HL-60 (cell line): ENCODE measurements at regions not wholly inside any gene's neighbourhood (a gene's known extent, or its start where the extent isn't known, plus 50 kb on each side); places are given as distances from the start of the nearest gene placed in this dataset.

Source experiments
- DNase-seq, 2 experiments: peaks; one replicate each; pipeline ENCODE4 v3.0.0-alpha.2; 2010 to 2020; ENCODE audit warnings: low read depth in 1 of 2, low spot score in 1 of 2
- H3K27ac ChIP-seq: fragments of 250-450 bp; sonication (Bioruptor Pico); replicated peaks from 2 replicates; pipeline ENCODE4 v1.5.1; 2020; ENCODE audit warnings: mild to moderate bottlenecking, moderate library complexity
- H3K27me3 ChIP-seq: fragments of 250-450 bp; sonication (Bioruptor Pico); 2 replicates; pipeline ENCODE4 v1.5.1; 2021; ENCODE audit warnings: mild to moderate bottlenecking, moderate library complexity; ENCODE audit not compliant: insufficient read depth, poor library complexity, severe bottlenecking
- H3K4me3 ChIP-seq: replicated peaks from 2 replicates; pipeline ENCODE4 v1.5.1; 2011; ENCODE audit warnings: mild to moderate bottlenecking, control low read depth, low read length; ENCODE audit not compliant: insufficient read depth
- CTCF ChIP-seq: IDR thresholded peaks from one replicate; pipeline ENCODE4 v1.5.1; 2011; ENCODE audit warnings: low read length, control low read depth, inconsistent platforms; ENCODE audit not compliant: insufficient read depth
- GABPA ChIP-seq: IDR thresholded peaks from 2 replicates; pipeline ENCODE4 v1.6.1; 2012; ENCODE audit warnings: low read depth
- POLR2AphosphoS5 ChIP-seq: IDR thresholded peaks from 2 replicates; pipeline ENCODE4 v1.6.1; 2012; ENCODE audit warnings: low read depth
- REST ChIP-seq: IDR thresholded peaks from 2 replicates; pipeline ENCODE4 v1.6.1; 2012; ENCODE audit warnings: low read depth; ENCODE audit not compliant: insufficient replicate concordance
- SPI1 ChIP-seq: IDR thresholded peaks from 2 replicates; pipeline ENCODE4 v1.6.1; 2012; ENCODE audit warnings: low read depth, mild to moderate bottlenecking, borderline replicate concordance

- Histone ChIP-seq H3K27ac (no peak overlapping the region), H3K4me3 (peak overlapping the region; percentile 29; the same call in 1 of the 2 replicates), H3K27me3 (peaks cover 4% of the 10 kb centered on the region)
- peak; percentile 68 to 73 for DNase-seq
- TF ChIP-seq SPI1: no peak
- peak; percentile 80 for TF ChIP-seq CTCF
Observed at GRCh38 chr2:205925373-205926337, 160.3 kb downstream of the INO80D start.

GRCh38 chr2:205924676-205925075 lies 161.3 kb downstream of the INO80D start:
- TF ChIP-seq CTCF (no peak), REST (no peak), SPI1 (no peak), POLR2AphosphoS5 (no peak), GABPA (no peak)
- Histone ChIP-seq H3K27me3 (peaks cover 4% of the 10 kb centered on the region), H3K4me3 (no peak overlapping the region), H3K27ac (no peak overlapping the region)
- DNase-seq: no peak

GRCh38 chr2:205915130-205915524 lies 170.8 kb downstream of the INO80D start:
- TF ChIP-seq CTCF (no peak), SPI1 (no peak), GABPA (no peak), REST (no peak), POLR2AphosphoS5 (no peak)
- Histone ChIP-seq H3K27ac (no peak overlapping the region), H3K4me3 (no peak overlapping the region), H3K27me3 (no peaks in the 10 kb centered on the region)
- DNase-seq: no peak
